ENCODE measurements at regions not wholly inside any gene's neighbourhood (a gene's known extent, or its start where the extent isn't known, plus 50 kb on each side); places are given as distances from the start of the nearest gene placed in this dataset.

GRCh38 chr9:126218359-126219125 lies 108.1 kb upstream of the MVB12B start:
- no peak for DNase-seq (ENCODE audit: low read depth in 2 of 2, low spot score in 1 of 2)

- DNase-seq (ENCODE audit: low read depth in 2 of 2, low spot score in 1 of 2): no peak
Measured at GRCh38 chr9:126219166-126219565, 107.5 kb upstream of the MVB12B start.

- DNase-seq (ENCODE audit: low read depth in 2 of 2, low spot score in 1 of 2): no peak
Measured at GRCh38 chr9:126219648-126220063, 107.0 kb upstream of the MVB12B start.

- no peak for DNase-seq (ENCODE audit: low read depth in 2 of 2, low spot score in 1 of 2)
Measured at GRCh38 chr9:126221480-126221879, 105.1 kb upstream of the MVB12B start.

- no peak for DNase-seq (ENCODE audit: low read depth in 2 of 2, low spot score in 1 of 2)
Measured at GRCh38 chr9:126222363-126222834, 104.2 kb upstream of the MVB12B start.

GRCh38 chr9:126222835-126223431 lies 103.7 kb upstream of the MVB12B start:
- no peak for DNase-seq (ENCODE audit: low read depth in 2 of 2, low spot score in 1 of 2)

GRCh38 chr9:126223798-126224531 lies 102.7 kb upstream of the MVB12B start:
- DNase-seq (ENCODE audit: low read depth in 2 of 2, low spot score in 1 of 2): no peak

- DNase-seq (ENCODE audit: low read depth in 2 of 2, low spot score in 1 of 2): no peak
Measured at GRCh38 chr9:126225611-126226609, 100.7 kb upstream of the MVB12B start.

GRCh38 chr9:126226991-126227936 lies 99.4 kb upstream of the MVB12B start:
- no peak for DNase-seq (ENCODE audit: low read depth in 2 of 2, low spot score in 1 of 2)

GRCh38 chr9:126228111-126228780 lies 98.4 kb upstream of the MVB12B start:
- no peak for DNase-seq (ENCODE audit: low read depth in 2 of 2, low spot score in 1 of 2)

GRCh38 chr9:126228781-126229444 lies 97.7 kb upstream of the MVB12B start:
- DNase-seq (ENCODE audit: low read depth in 2 of 2, low spot score in 1 of 2): peak; percentile 17 to 34

GRCh38 chr9:126229501-126229900 lies 97.1 kb upstream of the MVB12B start:
- DNase-seq (ENCODE audit: low read depth in 2 of 2, low spot score in 1 of 2): no peak

GRCh38 chr9:126230692-126231091 lies 95.9 kb upstream of the MVB12B start:
- no peak for DNase-seq (ENCODE audit: low read depth in 2 of 2, low spot score in 1 of 2)

GRCh38 chr9:126232461-126232860 lies 94.2 kb upstream of the MVB12B start:
- no peak for DNase-seq (ENCODE audit: low read depth in 2 of 2, low spot score in 1 of 2)

GRCh38 chr9:126233175-126233574 lies 93.5 kb upstream of the MVB12B start:
- no peak for DNase-seq (ENCODE audit: low read depth in 2 of 2, low spot score in 1 of 2)

GRCh38 chr9:126233913-126234525 lies 92.6 kb upstream of the MVB12B start:
- no peak for DNase-seq (ENCODE audit: low read depth in 2 of 2, low spot score in 1 of 2)

GRCh38 chr9:126234681-126235335 lies 91.8 kb upstream of the MVB12B start:
- no peak for DNase-seq (ENCODE audit: low read depth in 2 of 2, low spot score in 1 of 2)
